WTC11 (cell line): ENCODE measurements at regions not wholly inside any gene's neighbourhood (a gene's known extent, or its start where the extent isn't known, plus 50 kb on each side); places are given as distances from the start of the nearest gene placed in this dataset.

Experiments
- ATAC-seq: fragments of 200-7000 bp; cut with Tn5 transposase; 2 replicates; pipeline ENCODE4 v1.10.0; 2021; ENCODE audit warnings: mild to moderate bottlenecking, moderate library complexity
- CTCF ChIA-PET: fragments of 300-600 bp; sonication (Branson Sonifier 250); formaldehyde crosslinking; loops from one replicate; lab custom pipeline; 2021; ENCODE audit warnings: antibody characterized with exemption; lab: Charles Lee
- POLR2A ChIA-PET: fragments of 350-600 bp; sonication (Branson Sonifier 250); formaldehyde crosslinking; loops from one replicate; lab custom pipeline; 2021; ENCODE audit warnings: antibody characterized with exemption; lab: Charles Lee
- DNase-seq: peaks from one replicate; pipeline ENCODE4 v3.0.0; 2021; ENCODE audit warnings: low spot score
- H3K27ac Mint-ChIP-seq: 2 replicates; pipeline ENCODE4 v1.8.0; 2021; ENCODE audit warnings: mixed read lengths
- H3K27me3 Mint-ChIP-seq: 2 replicates; pipeline ENCODE4 v1.8.0; 2021; ENCODE audit warnings: low read depth, mild to moderate bottlenecking, moderate library complexity, mixed read lengths
- H3K36me3 Mint-ChIP-seq: 2 replicates; pipeline ENCODE4 v1.8.0; 2021; ENCODE audit warnings: mixed read lengths
- H3K4me1 Mint-ChIP-seq: 2 replicates; pipeline ENCODE4 v1.8.0; 2022; ENCODE audit warnings: mixed read lengths
- H3K4me3 Mint-ChIP-seq: 2 replicates; pipeline ENCODE4 v1.8.0; 2021; ENCODE audit warnings: mild to moderate bottlenecking, moderate library complexity, mixed read lengths
- H3K9me3 Mint-ChIP-seq: 2 replicates; pipeline ENCODE4 v1.8.0; 2021; ENCODE audit warnings: mixed read lengths
- CBFB ChIP-seq: sonication (generic); formaldehyde crosslinking; IDR thresholded peaks from 2 replicates; pipeline ENCODE4 v1.8.1; 2022; ENCODE audit warnings: mild to moderate bottlenecking, low read depth, missing genetic modification reagents
- EMX1 ChIP-seq: fragments of 250-450 bp; sonication (Bioruptor Pico); IDR thresholded peaks from 2 replicates; pipeline ENCODE4 v1.8.0; 2021; ENCODE audit warnings: mild to moderate bottlenecking
- ESRRA ChIP-seq: sonication (generic); formaldehyde crosslinking; IDR thresholded peaks from 2 replicates; pipeline ENCODE4 v1.8.1; 2022; ENCODE audit warnings: mild to moderate bottlenecking, missing genetic modification reagents, borderline replicate concordance
- GTF2I ChIP-seq: fragments of 250-450 bp; sonication (Bioruptor Pico); conservative IDR thresholded peaks from 2 replicates; pipeline ENCODE4 v1.4.0; 2021; ENCODE audit warnings: mild to moderate bottlenecking
- HMGA2 ChIP-seq: fragments of 250-450 bp; sonication (Bioruptor Pico); IDR thresholded peaks from 2 replicates; pipeline ENCODE4 v1.4.0; 2021; ENCODE audit warnings: mild to moderate bottlenecking, moderate library complexity
- PRRX2 ChIP-seq: fragments of 250-450 bp; sonication (Bioruptor Pico); IDR thresholded peaks from 2 replicates; pipeline ENCODE4 v1.8.0; 2021; ENCODE audit warnings: mild to moderate bottlenecking
- RORB ChIP-seq: fragments of 250-450 bp; sonication (Bioruptor Pico); IDR thresholded peaks from 2 replicates; pipeline ENCODE4 v1.9.0; 2021; ENCODE audit warnings: mild to moderate bottlenecking
- SP1 ChIP-seq: sonication (generic); formaldehyde crosslinking; conservative IDR thresholded peaks from 2 replicates; pipeline ENCODE4 v1.8.1; 2022; ENCODE audit warnings: missing genetic modification reagents
- TCF7 ChIP-seq: sonication (generic); formaldehyde crosslinking; IDR thresholded peaks from 2 replicates; pipeline ENCODE4 v1.8.0; 2022; ENCODE audit warnings: mild to moderate bottlenecking, low read depth, missing genetic modification reagents, moderate library complexity
- ZNF263 ChIP-seq: sonication (generic); formaldehyde crosslinking; IDR thresholded peaks from 2 replicates; pipeline ENCODE4 v1.8.1; 2022; ENCODE audit warnings: low read depth, mild to moderate bottlenecking, moderate library complexity, missing genetic modification reagents
- ZNF396 ChIP-seq: fragments of 250-450 bp; sonication (Bioruptor Pico); IDR thresholded peaks from 2 replicates; pipeline ENCODE4 v1.8.0; 2021; ENCODE audit warnings: mild to moderate bottlenecking, moderate library complexity, borderline replicate concordance
- ZNF416 ChIP-seq: fragments of 250-450 bp; sonication (Bioruptor Pico); IDR thresholded peaks from 2 replicates; pipeline ENCODE4 v1.9.0; 2021; ENCODE audit warnings: mild to moderate bottlenecking, inconsistent platforms
- ZNF423 ChIP-seq: fragments of 250-450 bp; sonication (Bioruptor Pico); IDR thresholded peaks from 2 replicates; pipeline ENCODE4 v2.1.2; 2022; ENCODE audit warnings: mild to moderate bottlenecking, moderate library complexity
- ZNF671 ChIP-seq: fragments of 250-450 bp; sonication (Bioruptor Pico); IDR thresholded peaks from 2 replicates; pipeline ENCODE4 v1.8.0; 2021; ENCODE audit warnings: mild to moderate bottlenecking
- TF ChIP-seq, protein P1 (sequence below): fragments of 250-450 bp; sonication (Bioruptor Pico); IDR thresholded peaks from 2 replicates; pipeline ENCODE4 v1.8.0; 2021; ENCODE audit warnings: mild to moderate bottlenecking
- TF ChIP-seq, protein P2 (sequence below): sonication (generic); formaldehyde crosslinking; IDR thresholded peaks from 2 replicates; pipeline ENCODE4 v1.8.1; 2023; ENCODE audit warnings: mild to moderate bottlenecking, moderate library complexity, missing genetic modification reagents
- TF ChIP-seq, protein P3 (sequence below): fragments of 250-450 bp; sonication (Bioruptor Pico); conservative IDR thresholded peaks from 2 replicates; pipeline ENCODE4 v1.9.0; 2021; ENCODE audit warnings: mild to moderate bottlenecking
- TF ChIP-seq, protein P4 (sequence below): sonication (generic); formaldehyde crosslinking; IDR thresholded peaks from 2 replicates; pipeline ENCODE4 v1.8.1; 2023; ENCODE audit warnings: mild to moderate bottlenecking, missing genetic modification reagents, moderate library complexity
- TF ChIP-seq, protein P5 (sequence below): sonication (generic); formaldehyde crosslinking; IDR thresholded peaks from 2 replicates; pipeline ENCODE4 v1.8.0; 2022; ENCODE audit warnings: mild to moderate bottlenecking, missing genetic modification reagents
- TF ChIP-seq, protein P6 (sequence below): fragments of 250-450 bp; sonication (Bioruptor Pico); IDR thresholded peaks from 2 replicates; pipeline ENCODE4 v1.9.0; 2021; ENCODE audit warnings: mild to moderate bottlenecking, borderline replicate concordance
- TF ChIP-seq, protein P7 (sequence below): fragments of 250-450 bp; sonication (Bioruptor Pico); IDR thresholded peaks from 2 replicates; pipeline ENCODE4 v1.9.0; 2021; ENCODE audit warnings: mild to moderate bottlenecking
- TF ChIP-seq, protein P8 (sequence below): fragments of 250-450 bp; sonication (Bioruptor Pico); IDR thresholded peaks from 2 replicates; pipeline ENCODE4 v2.1.2; 2022; ENCODE audit warnings: mild to moderate bottlenecking, moderate library complexity

DNA sequence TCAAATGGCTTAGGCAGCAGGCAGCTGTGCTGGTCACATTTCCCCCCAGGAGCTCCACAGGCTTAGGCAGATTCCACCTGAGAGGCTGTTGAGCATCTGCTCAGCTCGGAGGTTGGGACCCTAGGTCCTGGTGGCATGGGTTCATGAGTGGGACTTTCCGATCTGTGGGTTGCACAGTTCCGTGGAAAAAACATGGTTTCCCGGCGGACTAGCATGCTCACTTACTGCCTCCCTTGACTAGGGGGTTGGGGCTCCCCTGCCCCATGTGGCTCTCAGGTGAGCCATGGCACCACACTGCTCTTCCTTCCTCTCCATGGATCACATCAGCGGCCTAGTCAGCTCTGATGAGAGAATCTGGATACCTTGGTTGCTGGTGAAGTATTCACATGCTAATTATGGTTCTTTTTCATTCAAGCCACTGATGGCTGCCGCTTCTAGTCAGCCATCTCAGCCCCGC, 685.1 kb downstream of the METTL15 start:
- ChIA-PET POLR2A (no interaction called here), CTCF (no interaction called here)
- Mint-ChIP-seq H3K4me1 (peaks cover 39% of the 10 kb centered on the region), H3K27me3 (peaks cover 69% of the 10 kb centered on the region), H3K4me3 (no peak overlapping the region), H3K9me3 (peaks cover 41% of the 10 kb centered on the region), H3K27ac (peak overlapping the region; percentile 91), H3K36me3 (peaks cover 35% of the 10 kb centered on the region)
- TF ChIP-seq, protein P1, sequence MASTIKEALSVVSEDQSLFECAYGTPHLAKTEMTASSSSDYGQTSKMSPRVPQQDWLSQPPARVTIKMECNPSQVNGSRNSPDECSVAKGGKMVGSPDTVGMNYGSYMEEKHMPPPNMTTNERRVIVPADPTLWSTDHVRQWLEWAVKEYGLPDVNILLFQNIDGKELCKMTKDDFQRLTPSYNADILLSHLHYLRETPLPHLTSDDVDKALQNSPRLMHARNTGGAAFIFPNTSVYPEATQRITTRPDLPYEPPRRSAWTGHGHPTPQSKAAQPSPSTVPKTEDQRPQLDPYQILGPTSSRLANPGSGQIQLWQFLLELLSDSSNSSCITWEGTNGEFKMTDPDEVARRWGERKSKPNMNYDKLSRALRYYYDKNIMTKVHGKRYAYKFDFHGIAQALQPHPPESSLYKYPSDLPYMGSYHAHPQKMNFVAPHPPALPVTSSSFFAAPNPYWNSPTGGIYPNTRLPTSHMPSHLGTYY (CRISPR knock-in tag): peak; percentile 66; the same call in 1 of the 2 replicates
- TF ChIP-seq ZNF263 (CRISPR knock-in tag) (no peak), HMGA2 (no peak), ZNF671 (CRISPR knock-in tag) (peak; percentile 78; the same call in 1 of the 2 replicates), ESRRA (CRISPR knock-in tag) (no peak), PRRX2 (CRISPR knock-in tag) (peak; percentile 52; the same call in 1 of the 2 replicates), TCF7 (CRISPR knock-in tag) (no peak), ZNF416 (CRISPR knock-in tag) (peak; percentile 78; the same call in 1 of the 2 replicates), ZNF396 (CRISPR knock-in tag) (peak; percentile 69; the same call in 1 of the 2 replicates), EMX1 (CRISPR knock-in tag) (no peak), ZNF423 (CRISPR knock-in tag) (peak; percentile 70), GTF2I (CRISPR knock-in tag) (0 out of 2 replicates have a peak, but pooled peaks have one; percentile 61), CBFB (0 out of 2 replicates have a peak, but pooled peaks have one; percentile 25), SP1 (CRISPR knock-in tag) (peak; percentile 54; the same call in 1 of the 2 replicates), RORB (no peak)
- TF ChIP-seq, protein P2, sequence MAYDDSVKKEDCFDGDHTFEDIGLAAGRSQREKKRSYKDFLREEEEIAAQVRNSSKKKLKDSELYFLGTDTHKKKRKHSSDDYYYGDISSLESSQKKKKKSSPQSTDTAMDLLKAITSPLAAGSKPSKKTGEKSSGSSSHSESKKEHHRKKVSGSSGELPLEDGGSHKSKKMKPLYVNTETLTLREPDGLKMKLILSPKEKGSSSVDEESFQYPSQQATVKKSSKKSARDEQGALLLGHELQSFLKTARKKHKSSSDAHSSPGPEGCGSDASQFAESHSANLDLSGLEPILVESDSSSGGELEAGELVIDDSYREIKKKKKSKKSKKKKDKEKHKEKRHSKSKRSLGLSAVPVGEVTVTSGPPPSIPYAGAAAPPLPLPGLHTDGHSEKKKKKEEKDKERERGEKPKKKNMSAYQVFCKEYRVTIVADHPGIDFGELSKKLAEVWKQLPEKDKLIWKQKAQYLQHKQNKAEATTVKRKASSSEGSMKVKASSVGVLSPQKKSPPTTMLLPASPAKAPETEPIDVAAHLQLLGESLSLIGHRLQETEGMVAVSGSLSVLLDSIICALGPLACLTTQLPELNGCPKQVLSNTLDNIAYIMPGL (CRISPR knock-in tag): no peak
- TF ChIP-seq, protein P3, sequence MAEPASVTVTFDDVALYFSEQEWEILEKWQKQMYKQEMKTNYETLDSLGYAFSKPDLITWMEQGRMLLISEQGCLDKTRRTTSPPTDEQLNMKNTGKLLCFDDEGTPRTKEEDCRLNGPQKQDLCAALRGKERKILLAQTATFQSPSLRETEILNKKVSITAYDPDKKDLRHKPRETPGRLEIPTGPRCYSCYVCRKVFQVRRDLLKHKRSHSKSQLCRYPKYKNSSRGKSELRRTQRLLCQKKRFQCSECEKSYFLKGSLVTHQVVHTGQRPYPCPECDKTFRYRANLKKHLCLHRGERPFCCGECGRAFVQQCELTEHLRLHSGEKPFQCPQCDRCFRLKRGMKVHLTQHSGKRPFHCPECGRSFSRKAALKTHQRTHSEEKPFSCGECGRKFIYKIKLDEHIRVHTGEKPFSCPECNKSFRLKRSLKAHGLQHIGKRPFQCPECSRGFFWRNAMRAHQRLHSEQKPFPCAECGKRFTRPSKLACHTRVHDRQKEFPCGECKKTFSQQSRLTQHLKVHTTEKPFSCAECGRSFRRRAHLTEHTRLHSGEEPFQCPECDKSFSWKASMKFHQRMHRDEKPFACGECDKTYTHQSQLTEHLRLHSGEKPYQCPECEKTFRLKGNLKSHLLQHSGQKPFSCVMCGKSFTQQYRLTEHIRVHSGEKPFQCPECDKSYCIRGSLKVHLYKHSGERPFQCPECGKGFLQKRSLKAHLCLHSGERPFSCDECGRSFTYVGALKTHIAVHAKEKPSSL (CRISPR knock-in tag): peak; percentile 46; the same call in 1 of the 2 replicates
- TF ChIP-seq, protein P4, sequence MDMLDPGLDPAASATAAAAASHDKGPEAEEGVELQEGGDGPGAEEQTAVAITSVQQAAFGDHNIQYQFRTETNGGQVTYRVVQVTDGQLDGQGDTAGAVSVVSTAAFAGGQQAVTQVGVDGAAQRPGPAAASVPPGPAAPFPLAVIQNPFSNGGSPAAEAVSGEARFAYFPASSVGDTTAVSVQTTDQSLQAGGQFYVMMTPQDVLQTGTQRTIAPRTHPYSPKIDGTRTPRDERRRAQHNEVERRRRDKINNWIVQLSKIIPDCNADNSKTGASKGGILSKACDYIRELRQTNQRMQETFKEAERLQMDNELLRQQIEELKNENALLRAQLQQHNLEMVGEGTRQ (CRISPR knock-in tag): peak; percentile 46; the same call in 1 of the 2 replicates
- TF ChIP-seq, protein P5, sequence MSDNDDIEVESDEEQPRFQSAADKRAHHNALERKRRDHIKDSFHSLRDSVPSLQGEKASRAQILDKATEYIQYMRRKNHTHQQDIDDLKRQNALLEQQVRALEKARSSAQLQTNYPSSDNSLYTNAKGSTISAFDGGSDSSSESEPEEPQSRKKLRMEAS (CRISPR knock-in tag): peak; percentile 32; the same call in 1 of the 2 replicates
- TF ChIP-seq, protein P6, sequence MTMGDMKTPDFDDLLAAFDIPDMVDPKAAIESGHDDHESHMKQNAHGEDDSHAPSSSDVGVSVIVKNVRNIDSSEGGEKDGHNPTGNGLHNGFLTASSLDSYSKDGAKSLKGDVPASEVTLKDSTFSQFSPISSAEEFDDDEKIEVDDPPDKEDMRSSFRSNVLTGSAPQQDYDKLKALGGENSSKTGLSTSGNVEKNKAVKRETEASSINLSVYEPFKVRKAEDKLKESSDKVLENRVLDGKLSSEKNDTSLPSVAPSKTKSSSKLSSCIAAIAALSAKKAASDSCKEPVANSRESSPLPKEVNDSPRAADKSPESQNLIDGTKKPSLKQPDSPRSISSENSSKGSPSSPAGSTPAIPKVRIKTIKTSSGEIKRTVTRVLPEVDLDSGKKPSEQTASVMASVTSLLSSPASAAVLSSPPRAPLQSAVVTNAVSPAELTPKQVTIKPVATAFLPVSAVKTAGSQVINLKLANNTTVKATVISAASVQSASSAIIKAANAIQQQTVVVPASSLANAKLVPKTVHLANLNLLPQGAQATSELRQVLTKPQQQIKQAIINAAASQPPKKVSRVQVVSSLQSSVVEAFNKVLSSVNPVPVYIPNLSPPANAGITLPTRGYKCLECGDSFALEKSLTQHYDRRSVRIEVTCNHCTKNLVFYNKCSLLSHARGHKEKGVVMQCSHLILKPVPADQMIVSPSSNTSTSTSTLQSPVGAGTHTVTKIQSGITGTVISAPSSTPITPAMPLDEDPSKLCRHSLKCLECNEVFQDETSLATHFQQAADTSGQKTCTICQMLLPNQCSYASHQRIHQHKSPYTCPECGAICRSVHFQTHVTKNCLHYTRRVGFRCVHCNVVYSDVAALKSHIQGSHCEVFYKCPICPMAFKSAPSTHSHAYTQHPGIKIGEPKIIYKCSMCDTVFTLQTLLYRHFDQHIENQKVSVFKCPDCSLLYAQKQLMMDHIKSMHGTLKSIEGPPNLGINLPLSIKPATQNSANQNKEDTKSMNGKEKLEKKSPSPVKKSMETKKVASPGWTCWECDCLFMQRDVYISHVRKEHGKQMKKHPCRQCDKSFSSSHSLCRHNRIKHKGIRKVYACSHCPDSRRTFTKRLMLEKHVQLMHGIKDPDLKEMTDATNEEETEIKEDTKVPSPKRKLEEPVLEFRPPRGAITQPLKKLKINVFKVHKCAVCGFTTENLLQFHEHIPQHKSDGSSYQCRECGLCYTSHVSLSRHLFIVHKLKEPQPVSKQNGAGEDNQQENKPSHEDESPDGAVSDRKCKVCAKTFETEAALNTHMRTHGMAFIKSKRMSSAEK (CRISPR knock-in tag): peak; percentile 91; the same call in 1 of the 2 replicates
- TF ChIP-seq, protein P7, sequence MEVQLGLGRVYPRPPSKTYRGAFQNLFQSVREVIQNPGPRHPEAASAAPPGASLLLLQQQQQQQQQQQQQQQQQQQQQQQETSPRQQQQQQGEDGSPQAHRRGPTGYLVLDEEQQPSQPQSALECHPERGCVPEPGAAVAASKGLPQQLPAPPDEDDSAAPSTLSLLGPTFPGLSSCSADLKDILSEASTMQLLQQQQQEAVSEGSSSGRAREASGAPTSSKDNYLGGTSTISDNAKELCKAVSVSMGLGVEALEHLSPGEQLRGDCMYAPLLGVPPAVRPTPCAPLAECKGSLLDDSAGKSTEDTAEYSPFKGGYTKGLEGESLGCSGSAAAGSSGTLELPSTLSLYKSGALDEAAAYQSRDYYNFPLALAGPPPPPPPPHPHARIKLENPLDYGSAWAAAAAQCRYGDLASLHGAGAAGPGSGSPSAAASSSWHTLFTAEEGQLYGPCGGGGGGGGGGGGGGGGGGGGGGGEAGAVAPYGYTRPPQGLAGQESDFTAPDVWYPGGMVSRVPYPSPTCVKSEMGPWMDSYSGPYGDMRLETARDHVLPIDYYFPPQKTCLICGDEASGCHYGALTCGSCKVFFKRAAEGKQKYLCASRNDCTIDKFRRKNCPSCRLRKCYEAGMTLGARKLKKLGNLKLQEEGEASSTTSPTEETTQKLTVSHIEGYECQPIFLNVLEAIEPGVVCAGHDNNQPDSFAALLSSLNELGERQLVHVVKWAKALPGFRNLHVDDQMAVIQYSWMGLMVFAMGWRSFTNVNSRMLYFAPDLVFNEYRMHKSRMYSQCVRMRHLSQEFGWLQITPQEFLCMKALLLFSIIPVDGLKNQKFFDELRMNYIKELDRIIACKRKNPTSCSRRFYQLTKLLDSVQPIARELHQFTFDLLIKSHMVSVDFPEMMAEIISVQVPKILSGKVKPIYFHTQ (CRISPR knock-in tag): peak; percentile 82; the same call in 1 of the 2 replicates
- TF ChIP-seq, protein P8, sequence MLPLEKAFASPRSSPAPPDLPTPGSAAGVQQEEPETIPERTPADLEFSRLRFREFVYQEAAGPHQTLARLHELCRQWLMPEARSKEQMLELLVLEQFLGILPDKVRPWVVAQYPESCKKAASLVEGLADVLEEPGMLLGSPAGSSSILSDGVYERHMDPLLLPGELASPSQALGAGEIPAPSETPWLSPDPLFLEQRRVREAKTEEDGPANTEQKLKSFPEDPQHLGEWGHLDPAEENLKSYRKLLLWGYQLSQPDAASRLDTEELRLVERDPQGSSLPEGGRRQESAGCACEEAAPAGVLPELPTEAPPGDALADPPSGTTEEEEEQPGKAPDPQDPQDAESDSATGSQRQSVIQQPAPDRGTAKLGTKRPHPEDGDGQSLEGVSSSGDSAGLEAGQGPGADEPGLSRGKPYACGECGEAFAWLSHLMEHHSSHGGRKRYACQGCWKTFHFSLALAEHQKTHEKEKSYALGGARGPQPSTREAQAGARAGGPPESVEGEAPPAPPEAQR (CRISPR knock-in tag): peak; percentile 64; the same call in 1 of the 2 replicates
- DNase-seq (peak; percentile 50), ATAC-seq (peak; percentile 97)
